GM12878 (cell line): ENCODE measurements at regions not wholly inside any gene's neighbourhood (a gene's known extent, or its start where the extent isn't known, plus 50 kb on each side); places are given as distances from the start of the nearest gene placed in this dataset.

Source experiments
- ATAC-seq: fragments of 200-7000 bp; cut with Tn5 transposase; 3 replicates; pipeline ENCODE4 v1.9.1; 2020; ENCODE audit warnings: mild to moderate bottlenecking, moderate library complexity
- BruUV-seq: library from RNA; stranded (reverse); fragments of 400-500 nt; replicated peaks from 2 replicates; lab custom pipeline; 2021; lab: Mats Ljungman, UMichigan
- CTCF ChIA-PET: fragments of 300-600 bp; sonication (Branson Sonifier 250); formaldehyde crosslinking; extraction: SDS; loops from one replicate; lab custom pipeline; 2021; ENCODE audit warnings: inconsistent platforms; lab: Yijun Ruan, JAX
- POLR2A ChIA-PET: fragments of 350-600 bp; formaldehyde crosslinking; extraction: SDS; loops from one replicate; lab custom pipeline; 2021; ENCODE audit warnings: inconsistent platforms; lab: Charles Lee
- RAD21 ChIA-PET: fragments of 300-600 bp; sonication (Branson Sonifier 250); formaldehyde crosslinking; loops from one replicate; lab custom pipeline; 2023; ENCODE audit warnings: antibody characterized with exemption; ENCODE audit not compliant: unreplicated experiment; lab: Charles Lee
- SMC1A ChIA-PET: fragments of 300-600 bp; sonication (Branson Sonifier 250); formaldehyde crosslinking; loops from one replicate; lab custom pipeline; 2023; ENCODE audit not compliant: unreplicated experiment, uncharacterized antibody; lab: Charles Lee
- DNase-seq: peaks from one replicate; pipeline ENCODE4 v3.0.0-alpha.2; 2011; ENCODE audit warnings: low read depth, low spot score
- FAIRE-seq: peaks from 3 replicates; lab custom pipeline; 2011; peaks lifted over from hg19 to GRCh38; lab: Jason Lieb, UNC
- H2AFZ ChIP-seq: 2 replicates; pipeline ENCODE4 v1.6.0; 2011; ENCODE audit warnings: low read depth, low read length, control low read depth; ENCODE audit not compliant: control insufficient read depth
- H3K27ac ChIP-seq: 2 replicates; pipeline ENCODE4 v1.5.1; 2011; ENCODE audit warnings: control low read depth; ENCODE audit not compliant: control insufficient read depth, insufficient read depth
- H3K27me3 ChIP-seq, 2 experiments: replicated peaks in 1 of 2; 2 replicates each; pipeline versions ENCODE4 v1.6.0 to v1.6.1; 2011; ENCODE audit warnings: low read length in 1 of 2; ENCODE audit not compliant: control insufficient read depth in 2 of 2, insufficient read depth in 2 of 2
- H3K36me3 ChIP-seq, 2 experiments: 2 replicates each; pipeline ENCODE4 v1.5.1; 2011; ENCODE audit warnings: low read length in 1 of 2; ENCODE audit not compliant: control insufficient read depth in 2 of 2, insufficient read depth in 2 of 2
- H3K4me1 ChIP-seq: 2 replicates; pipeline ENCODE4 v1.6.1; 2011; ENCODE audit warnings: mild to moderate bottlenecking, low read length, moderate library complexity, mixed read lengths; ENCODE audit not compliant: control insufficient read depth, insufficient read depth
- H3K4me2 ChIP-seq: 2 replicates; pipeline ENCODE4 v1.6.0; 2011; ENCODE audit warnings: control low read depth; ENCODE audit not compliant: control insufficient read depth, insufficient read depth
- H3K4me3 ChIP-seq: fragments of 200-600 bp; sonication (generic); 2 replicates; pipeline ENCODE4 v1.5.1; 2016
- H3K79me2 ChIP-seq: 2 replicates; pipeline ENCODE4 v1.6.0; 2011; ENCODE audit warnings: low read length; ENCODE audit not compliant: control insufficient read depth, insufficient read depth
- H3K9ac ChIP-seq: 2 replicates; pipeline ENCODE4 v1.8.0; 2011; ENCODE audit warnings: low read length, control low read depth, mixed read lengths; ENCODE audit not compliant: control insufficient read depth, insufficient read depth
- H3K9me3 ChIP-seq: replicated peaks from 3 replicates; pipeline ENCODE4 v1.5.1; 2011; ENCODE audit warnings: mild to moderate bottlenecking, low read length; ENCODE audit not compliant: control insufficient read depth, insufficient read depth
- H4K20me1 ChIP-seq: 2 replicates; pipeline ENCODE4 v1.6.0; 2011; ENCODE audit not compliant: control insufficient read depth, insufficient read depth
- CHD1 ChIP-seq: IDR thresholded peaks from 2 replicates; pipeline ENCODE4 v1.6.1; 2012; ENCODE audit warnings: low read depth, low read length, improper control_type of control experiment
- EZH2 ChIP-seq: IDR thresholded peaks from 2 replicates; pipeline ENCODE4 v1.6.1; 2012; ENCODE audit warnings: low read depth, mild to moderate bottlenecking, control low read depth, inconsistent platforms, low read length, borderline replicate concordance; ENCODE audit not compliant: control insufficient read depth
- FOXK2 ChIP-seq: fragments of 450-650 bp; IDR thresholded peaks from 2 replicates; pipeline ENCODE4 v1.6.1; 2017; ENCODE audit warnings: mild to moderate bottlenecking, moderate library complexity
- MEF2B ChIP-seq: fragments of 450-650 bp; IDR thresholded peaks from 2 replicates; pipeline ENCODE4 v1.6.1; 2018; ENCODE audit warnings: mild to moderate bottlenecking, moderate library complexity; ENCODE audit not compliant: partially characterized antibody, poor library complexity, severe bottlenecking
- PBX3 ChIP-seq: IDR thresholded peaks from 2 replicates; pipeline ENCODE4 v1.6.1; 2011; ENCODE audit warnings: mild to moderate bottlenecking, low read depth, low read length, moderate library complexity; ENCODE audit not compliant: insufficient replicate concordance
- PML ChIP-seq: IDR thresholded peaks from 2 replicates; pipeline ENCODE4 v1.6.1; 2012; ENCODE audit warnings: low read length, inconsistent platforms
- POLR2AphosphoS2 ChIP-seq: IDR thresholded peaks from 2 replicates; pipeline ENCODE4 v1.6.1; 2011; ENCODE audit warnings: low read depth, mild to moderate bottlenecking, low read length, improper control_type of control experiment, moderate library complexity
- RELA ChIP-seq: fragments of 450-650 bp; IDR thresholded peaks from 2 replicates; pipeline ENCODE4 v1.8.0; 2014; ENCODE audit warnings: borderline replicate concordance; ENCODE audit not compliant: partially characterized antibody
- RELB ChIP-seq: fragments of 450-650 bp; IDR thresholded peaks from 2 replicates; pipeline ENCODE4 v1.6.1; 2017; ENCODE audit warnings: low read depth, mild to moderate bottlenecking, moderate library complexity
- RUNX3 ChIP-seq: IDR thresholded peaks from 2 replicates; pipeline ENCODE4 v1.6.1; 2012; ENCODE audit warnings: low read length, inconsistent platforms
- SIX5 ChIP-seq: IDR thresholded peaks from 2 replicates; pipeline ENCODE4 v1.6.1; 2011; ENCODE audit warnings: mild to moderate bottlenecking, low read depth, low read length, moderate library complexity; ENCODE audit not compliant: severe bottlenecking
- SPI1 ChIP-seq: IDR thresholded peaks from 2 replicates; pipeline ENCODE4 v1.6.1; 2011; ENCODE audit warnings: low read depth, mild to moderate bottlenecking, low read length, moderate library complexity, borderline replicate concordance; ENCODE audit not compliant: insufficient read depth
- SREBF1 ChIP-seq: IDR thresholded peaks from 2 replicates; pipeline ENCODE4 v1.6.1; 2012; ENCODE audit warnings: mild to moderate bottlenecking, low read length
- WGBS: methylation state at CpG from one replicate; pipeline ENCODE4 v1.1.6; 2016; ENCODE audit warnings: low lambda C conversion rate; ENCODE audit not compliant: insufficient replicate concordance, insufficient coverage; ENCODE audit errors: missing lambda C conversion rate; 5-methylcytosine and 5-hydroxymethylcytosine counted together
- in situ Hi-C: fragments of 300-500 bp; cut with MboI; formaldehyde crosslinking; loops from 9 replicates; pipeline ENCODE4 v1.14.3; 2018; ENCODE audit warnings: mixed read lengths
- intact Hi-C: fragments of 100-400 bp; cut with micrococcal nuclease; formaldehyde crosslinking; loops from one replicate; pipeline ENCODE4 v1.14.2; 2022; ENCODE audit not compliant: unreplicated experiment
- TF ChIP-seq, protein P1 (sequence below): fragments of 450-650 bp; IDR thresholded peaks from 2 replicates; pipeline ENCODE4 v1.6.1; 2018; ENCODE audit warnings: mild to moderate bottlenecking, low read depth, moderate library complexity; ENCODE audit not compliant: partially characterized antibody

DNA sequence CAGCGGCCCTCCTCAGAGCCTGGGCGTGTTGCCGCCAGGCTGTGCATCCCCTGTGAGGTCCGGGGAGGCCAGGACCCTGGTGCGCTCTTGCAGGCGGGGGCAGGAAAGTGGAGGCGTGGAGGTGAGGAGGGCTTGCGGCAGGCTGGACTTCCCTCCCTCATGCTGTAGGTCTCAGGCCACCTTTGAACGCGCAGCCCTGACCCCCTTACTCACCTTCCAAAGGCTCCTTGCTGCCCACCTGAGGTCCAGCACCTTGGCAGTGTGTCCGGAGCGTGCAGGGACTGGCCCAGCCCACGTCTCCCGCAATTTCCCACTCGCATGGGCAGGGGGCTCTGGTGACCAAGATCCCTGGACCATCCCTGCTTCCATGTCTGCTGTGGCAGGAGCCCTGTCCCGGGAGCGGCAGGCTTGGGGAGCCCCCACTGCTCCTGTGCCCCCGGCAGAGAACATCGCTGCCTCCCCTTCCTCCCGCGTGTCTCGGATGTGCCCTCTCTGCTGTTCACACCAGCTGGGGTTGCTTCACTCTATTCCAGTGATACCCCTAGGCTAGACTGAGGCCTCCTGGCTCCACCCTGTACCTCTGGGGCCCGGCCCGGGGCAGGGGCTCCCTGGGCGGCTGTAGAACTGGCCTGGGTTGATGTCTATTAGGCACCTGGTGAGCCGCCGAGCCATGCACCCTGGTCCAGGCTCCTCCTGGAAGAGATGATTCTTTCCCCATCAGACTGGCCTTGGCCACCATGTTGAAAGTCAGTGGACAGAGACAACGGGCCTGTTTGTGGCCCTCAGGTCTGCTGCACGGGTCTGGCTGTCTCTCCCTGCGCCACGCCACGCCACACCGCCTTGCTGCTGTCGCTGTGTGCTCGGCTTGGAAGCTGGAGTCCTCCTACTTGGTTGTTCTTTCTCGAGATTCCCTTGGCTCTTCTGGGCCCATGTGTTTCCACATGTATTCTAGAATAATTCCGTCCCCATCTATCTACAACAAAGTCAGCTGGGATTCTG, 95.4 kb upstream of the ADRA2C start (continued):
- TF ChIP-seq SREBF1: no peak
- TF ChIP-seq RELA: no peak
- no peak for TF ChIP-seq EZH2
- TF ChIP-seq, all 136 proteins: peak for 0

DNA sequence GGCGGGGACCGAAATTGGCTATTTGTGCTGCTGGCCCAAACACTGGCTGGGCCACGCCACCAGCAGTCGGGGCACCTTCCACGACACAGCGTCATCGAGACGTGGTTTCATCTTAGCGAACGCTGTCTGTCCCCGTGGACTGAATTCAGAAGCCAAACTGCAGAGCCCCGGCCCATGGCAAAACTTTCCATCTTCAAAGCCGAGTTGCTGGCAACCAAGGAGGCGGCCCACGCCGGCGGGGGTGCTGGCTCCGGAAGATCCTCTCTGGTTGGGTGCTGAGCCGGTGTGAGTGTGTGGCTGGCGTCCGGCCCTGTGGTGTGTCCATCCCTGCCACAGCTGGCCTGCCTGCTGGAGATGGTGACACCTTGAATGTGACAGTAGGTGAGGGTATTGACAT, 96.6 kb upstream of the ADRA2C start:
- ATAC-seq: no peak
- intact Hi-C loops: no loop called here
- 74% methylated on average over 21 of the region's 21 CpGs for WGBS
- Histone ChIP-seq H3K4me3 (no peak overlapping the region), H3K4me1 (no peaks in the 10 kb centered on the region), H3K9ac (no peak overlapping the region), H3K4me2 (no peak overlapping the region), H3K9me3 (peaks cover 2% of the 10 kb centered on the region; the same call in 1 of the 3 replicates), H3K36me3 (no peaks in the 10 kb centered on the region), H4K20me1 (no peaks in the 10 kb centered on the region), H3K27ac (no peak overlapping the region), H2AFZ (no peak overlapping the region), H3K79me2 (no peaks in the 10 kb centered on the region), H3K27me3 (no peaks in the 10 kb centered on the region)
- ChIA-PET SMC1A (no interaction called here), POLR2A (no interaction called here), RAD21 (no interaction called here), CTCF (no interaction called here)
- no TSS peak for BruUV-seq
- no peak for DNase-seq
- no peak for FAIRE-seq
- in situ Hi-C loops: no loop called here
- TF ChIP-seq, protein P1, sequence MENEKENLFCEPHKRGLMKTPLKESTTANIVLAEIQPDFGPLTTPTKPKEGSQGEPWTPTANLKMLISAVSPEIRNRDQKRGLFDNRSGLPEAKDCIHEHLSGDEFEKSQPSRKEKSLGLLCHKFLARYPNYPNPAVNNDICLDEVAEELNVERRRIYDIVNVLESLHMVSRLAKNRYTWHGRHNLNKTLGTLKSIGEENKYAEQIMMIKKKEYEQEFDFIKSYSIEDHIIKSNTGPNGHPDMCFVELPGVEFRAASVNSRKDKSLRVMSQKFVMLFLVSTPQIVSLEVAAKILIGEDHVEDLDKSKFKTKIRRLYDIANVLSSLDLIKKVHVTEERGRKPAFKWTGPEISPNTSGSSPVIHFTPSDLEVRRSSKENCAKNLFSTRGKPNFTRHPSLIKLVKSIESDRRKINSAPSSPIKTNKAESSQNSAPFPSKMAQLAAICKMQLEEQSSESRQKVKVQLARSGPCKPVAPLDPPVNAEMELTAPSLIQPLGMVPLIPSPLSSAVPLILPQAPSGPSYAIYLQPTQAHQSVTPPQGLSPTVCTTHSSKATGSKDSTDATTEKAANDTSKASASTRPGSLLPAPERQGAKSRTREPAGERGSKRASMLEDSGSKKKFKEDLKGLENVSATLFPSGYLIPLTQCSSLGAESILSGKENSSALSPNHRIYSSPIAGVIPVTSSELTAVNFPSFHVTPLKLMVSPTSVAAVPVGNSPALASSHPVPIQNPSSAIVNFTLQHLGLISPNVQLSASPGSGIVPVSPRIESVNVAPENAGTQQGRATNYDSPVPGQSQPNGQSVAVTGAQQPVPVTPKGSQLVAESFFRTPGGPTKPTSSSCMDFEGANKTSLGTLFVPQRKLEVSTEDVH: no peak
- TF ChIP-seq PBX3: no peak
- no peak for TF ChIP-seq POLR2AphosphoS2
- no peak for TF ChIP-seq RUNX3
- no peak for TF ChIP-seq SPI1
- TF ChIP-seq PML: no peak
- TF ChIP-seq MEF2B: no peak
- TF ChIP-seq FOXK2: no peak
- TF ChIP-seq SIX5: no peak
- TF ChIP-seq RELB: no peak
- TF ChIP-seq CHD1: no peak
